ENCODE measurements at regions not wholly inside any gene's neighbourhood (a gene's known extent, or its start where the extent isn't known, plus 50 kb on each side); places are given as distances from the start of the nearest gene placed in this dataset.

- DNase-seq: no peak
These were observed 176.4 kb upstream of the ERCC4 start for GRCh38 chr16:13743571-13743970.

DNA sequence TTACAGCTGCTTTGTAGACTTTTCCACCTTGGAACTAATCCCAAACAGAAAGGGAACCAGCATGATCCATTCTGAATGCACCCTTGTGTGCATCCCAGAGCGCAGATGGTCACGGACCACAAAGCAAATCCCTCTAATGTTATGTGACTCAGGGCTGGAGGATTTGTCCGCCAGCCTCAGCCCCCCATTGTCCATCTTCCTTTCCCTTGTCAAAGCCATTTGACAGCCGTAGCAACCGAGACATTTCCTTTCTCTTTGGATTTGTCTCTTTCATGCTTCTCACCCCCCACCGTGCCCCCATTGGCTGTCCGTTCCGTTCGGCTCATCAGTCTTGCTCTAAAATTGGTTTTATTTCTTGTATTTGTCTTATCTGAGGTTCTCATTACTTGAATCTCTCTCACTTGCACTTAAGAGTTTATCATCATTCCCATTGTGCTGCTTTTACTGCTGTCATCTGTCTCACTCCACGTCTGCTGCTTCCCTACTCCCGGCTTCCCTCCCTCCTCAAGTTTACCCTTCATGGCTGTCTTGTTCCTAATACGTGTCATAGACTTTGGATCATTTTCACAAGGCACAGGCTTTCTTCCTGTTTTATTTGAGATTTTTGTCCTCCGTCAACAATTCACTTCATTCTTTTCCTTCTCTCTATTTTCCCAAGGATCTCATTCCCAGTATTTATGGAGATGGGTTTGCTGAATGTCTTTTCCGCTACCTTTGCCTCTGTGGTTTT, 163.4 kb upstream of the ERCC4 start:
- DNase-seq: no peak

- DNase-seq: no peak
These were observed 153.6 kb upstream of the ERCC4 start for GRCh38 chr16:13766334-13766733.

- no peak for DNase-seq
These were observed 152.7 kb upstream of the ERCC4 start for GRCh38 chr16:13767215-13767614.

- DNase-seq: no peak
These were observed 151.5 kb upstream of the ERCC4 start for GRCh38 chr16:13768471-13768870.

- DNase-seq: no peak
These were observed 149.5 kb upstream of the ERCC4 start for GRCh38 chr16:13770436-13770835.

DNA sequence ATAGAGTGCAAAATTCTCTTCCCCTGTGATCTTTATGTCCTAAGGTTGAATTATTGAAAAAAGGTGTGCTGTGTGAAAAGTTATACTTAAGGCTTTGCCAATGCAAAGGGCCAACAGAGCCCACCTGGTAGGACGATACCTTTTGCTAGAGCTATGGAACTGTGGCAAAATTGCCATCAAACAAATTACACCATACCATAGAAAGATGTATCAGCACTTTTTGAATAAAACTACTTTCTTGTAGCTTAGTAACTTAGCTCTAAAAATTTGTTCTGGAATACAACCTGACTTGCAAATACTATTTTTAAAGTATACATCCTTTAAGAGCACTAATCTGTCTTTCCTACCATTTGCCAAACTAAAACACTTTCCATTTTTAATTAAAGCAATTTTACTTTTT, 147.2 kb upstream of the ERCC4 start:
- DNase-seq: no peak

GRCh38 chr16:13779676-13780075, 140.3 kb upstream of the ERCC4 start:
- no peak for DNase-seq

DNA sequence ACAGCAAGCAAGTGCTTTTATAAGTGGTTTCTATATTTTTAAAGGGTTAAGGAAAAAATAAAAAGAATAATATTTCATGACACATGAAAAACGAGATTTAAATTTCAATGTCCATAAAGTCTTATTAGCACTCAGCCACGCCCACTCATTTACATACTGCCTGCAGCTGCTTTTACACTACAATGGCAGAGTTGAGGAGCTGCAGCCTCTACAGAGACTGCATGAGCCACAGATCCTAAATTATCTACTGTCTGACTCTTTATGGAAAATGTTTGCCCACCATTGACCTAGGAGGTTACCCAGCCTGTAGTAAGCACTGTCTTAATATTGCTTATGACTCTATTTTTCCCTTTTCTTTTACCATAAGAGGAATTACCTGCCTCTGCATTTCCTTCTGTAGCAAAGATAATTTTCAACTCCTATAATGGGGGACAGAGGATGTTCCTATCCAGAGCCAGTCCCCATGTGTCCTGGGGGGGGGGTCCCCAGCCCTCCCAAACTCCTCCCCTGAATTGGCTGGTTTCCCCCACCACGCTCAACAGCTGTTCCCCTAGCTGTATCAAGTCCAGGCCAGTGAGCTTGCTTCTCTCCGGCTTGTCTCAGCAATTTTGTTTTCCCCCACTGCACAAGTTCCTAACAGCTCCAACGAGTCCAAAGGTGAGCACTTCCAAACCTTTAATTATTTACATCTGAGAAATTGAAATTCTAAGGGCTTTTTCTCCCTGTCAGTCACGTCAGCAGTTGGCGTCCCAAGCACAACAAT, 139.4 kb upstream of the ERCC4 start:
- no peak for DNase-seq

- DNase-seq: no peak
These were observed 138.8 kb upstream of the ERCC4 start for GRCh38 chr16:13781169-13781564.

DNA sequence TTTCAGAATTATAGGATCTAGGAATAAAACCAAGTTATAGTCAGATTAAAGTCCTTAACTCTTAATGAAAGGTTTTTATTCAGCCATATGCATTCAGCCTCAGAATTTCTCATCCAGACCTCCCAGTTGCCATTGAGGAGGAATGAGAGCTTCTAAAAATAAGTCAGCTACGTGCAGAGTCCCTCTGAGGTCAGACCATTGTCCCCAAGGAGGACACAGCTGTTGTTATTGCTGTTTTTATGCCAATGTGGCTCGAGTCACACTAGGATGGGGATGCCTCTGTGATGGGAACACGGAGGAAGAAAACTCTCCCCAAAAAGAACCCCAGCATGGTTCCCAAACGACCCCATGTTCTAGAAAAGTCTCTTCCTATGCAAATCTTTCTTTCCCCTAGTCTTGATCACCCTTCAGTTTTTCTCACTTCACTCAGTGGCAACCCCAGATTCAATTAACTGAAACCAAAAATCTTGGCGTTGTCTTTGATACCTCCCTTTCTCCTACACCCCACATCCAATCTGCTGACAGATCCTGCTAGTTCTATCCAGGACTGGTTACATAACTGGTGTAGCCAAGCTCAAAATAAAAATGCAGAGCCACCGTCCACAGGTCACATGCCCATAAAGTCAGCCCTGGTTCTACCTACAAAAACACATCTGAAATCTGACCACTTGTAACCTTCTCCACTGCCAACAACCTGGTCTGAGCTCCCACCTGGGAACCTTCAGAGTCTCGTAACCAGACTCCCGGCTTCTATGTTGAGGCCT, 138.2 kb upstream of the ERCC4 start:
- DNase-seq: no peak

DNA sequence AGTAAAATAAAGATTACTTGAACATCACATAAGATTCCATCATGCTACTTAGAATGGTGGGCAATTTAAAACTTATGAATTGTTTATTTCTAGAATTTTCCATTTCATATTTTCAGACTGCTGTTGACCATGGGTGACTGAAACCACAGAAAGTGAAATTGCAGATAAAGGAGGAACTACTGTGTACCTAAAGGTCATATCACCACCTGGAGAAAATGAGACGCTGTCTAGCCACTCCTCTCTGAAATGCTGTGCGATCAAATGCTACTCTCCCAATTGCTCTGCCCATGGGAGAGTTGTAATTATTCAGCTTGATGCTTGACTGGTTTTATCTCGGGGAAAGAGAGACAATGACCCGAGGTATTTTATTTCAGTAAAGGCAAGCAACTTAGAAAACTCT, 128.9 kb upstream of the ERCC4 start:
- no peak for DNase-seq

DNA sequence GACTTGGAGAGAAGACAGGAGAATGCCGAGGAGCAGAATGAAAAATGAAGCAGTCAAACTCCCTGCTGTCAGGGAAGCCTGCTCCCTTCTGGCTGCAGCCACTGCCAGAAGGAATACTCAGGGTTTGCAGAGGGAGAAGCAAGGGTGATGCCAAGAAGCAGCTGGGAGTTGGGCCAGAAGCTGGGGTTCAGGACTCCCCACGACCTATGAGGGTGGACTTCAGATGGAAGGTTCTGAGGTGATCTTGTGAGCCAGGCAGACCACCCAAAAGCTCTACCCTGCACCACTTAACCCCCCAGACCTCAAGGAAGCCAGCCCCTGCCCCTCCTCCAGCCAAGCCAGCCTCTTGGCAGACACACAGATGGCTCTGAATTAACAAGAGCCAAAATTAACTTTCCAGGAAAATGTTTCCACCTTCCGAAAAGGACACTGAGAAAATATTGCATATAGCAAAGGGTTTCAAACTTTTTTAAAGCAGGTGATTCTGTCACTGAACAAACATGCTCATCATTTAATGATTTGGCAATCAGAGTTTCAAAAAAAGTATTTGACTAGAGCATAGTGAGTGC, 126.0 kb upstream of the ERCC4 start:
- no peak for DNase-seq

DNA sequence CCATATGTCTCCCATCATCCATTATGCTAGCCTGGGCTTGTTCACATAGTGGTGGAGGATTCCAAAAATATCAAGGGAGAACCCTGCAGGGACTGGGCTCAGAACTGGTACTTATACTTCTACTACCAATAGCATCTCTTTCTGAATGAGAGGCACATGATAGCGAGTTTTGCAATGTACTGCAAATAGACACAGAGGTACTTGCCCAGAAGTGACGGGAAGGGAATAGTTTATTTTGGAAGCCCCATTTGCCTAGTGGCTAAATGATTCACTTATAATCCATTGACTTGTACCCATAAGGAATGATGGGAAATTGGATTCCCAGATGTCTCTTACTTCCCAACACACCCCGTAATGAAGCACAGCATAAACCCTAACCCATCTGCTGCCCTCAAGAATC, 124.8 kb upstream of the ERCC4 start:
- DNase-seq: no peak

GRCh38 chr16:13797718-13798117, 122.2 kb upstream of the ERCC4 start:
- DNase-seq: no peak

DNA sequence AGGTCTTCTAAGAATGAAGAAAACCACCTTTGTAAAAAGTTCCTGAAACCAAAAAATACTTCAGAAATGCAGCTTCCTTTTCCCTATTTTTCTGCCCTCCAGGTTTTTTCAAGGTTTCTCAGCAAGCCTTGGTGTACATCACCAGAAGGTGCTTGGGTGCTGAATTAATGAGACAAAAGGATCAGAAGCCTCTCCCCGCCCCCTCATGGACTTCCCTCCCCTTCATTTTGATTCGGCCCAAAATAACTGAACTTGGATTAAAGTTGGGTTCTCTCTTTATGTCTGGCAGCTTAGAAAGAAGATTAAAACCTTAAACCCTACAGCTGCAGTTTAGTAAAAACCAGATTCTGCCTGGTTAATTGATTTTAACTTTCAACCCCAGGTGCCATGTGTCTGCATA, 121.7 kb upstream of the ERCC4 start:
- no peak for DNase-seq

DNA sequence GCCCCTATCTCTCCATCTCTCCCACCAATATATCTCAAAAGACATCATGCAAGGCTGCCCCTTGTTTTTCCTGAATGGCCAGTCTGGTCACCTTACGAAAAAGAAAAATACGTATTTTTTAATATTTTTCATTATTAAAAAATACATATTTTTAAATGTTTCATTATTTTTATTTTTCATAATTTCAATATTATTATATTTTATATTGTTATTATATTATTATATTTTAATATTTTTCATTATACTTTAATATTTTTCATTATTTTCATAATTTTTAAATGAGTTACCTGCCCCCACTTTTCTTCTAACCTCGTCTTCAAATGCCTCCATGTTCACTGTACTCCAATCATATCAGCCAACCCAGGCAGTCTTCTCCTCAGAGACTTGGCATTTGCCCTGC, 116.0 kb upstream of the ERCC4 start:
- no peak for DNase-seq

DNA sequence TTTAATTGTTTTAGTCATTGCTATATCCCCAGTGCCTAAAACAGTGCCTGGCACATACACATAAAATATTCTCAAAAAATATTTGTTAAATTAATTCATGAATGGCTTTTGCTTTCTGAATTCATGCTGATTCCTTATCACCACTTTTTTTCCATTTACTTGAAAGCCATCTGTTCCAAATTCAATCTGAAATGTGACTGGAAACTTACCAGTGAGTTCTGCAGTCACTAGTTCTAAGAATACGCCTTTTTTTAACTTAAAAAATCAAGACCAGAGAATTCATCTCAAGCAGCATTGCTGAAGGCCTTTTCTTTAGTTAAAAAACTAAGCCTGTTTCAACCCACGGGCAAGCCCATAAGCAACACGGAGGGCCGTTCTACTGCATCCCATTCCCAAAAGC, 114.0 kb upstream of the ERCC4 start:
- no peak for DNase-seq

DNA sequence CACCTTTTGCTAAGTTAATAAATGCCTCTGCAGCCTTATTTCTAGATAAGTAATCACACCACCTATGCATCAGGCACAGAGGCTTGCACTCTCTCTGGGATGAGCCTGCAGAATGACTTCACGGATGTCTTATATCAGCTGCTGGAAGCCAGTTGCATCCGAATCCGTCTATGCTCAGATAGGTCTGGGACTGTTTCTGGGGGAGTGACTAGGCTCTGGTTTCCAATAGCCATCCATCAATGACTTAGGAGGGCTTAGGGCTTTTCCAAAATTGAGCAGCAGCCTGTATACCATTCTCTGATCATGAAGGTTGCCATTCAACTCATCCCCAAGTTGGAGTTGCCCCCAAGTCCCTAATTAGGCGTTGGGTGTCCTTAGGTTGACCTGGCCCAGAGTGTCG, 113.3 kb upstream of the ERCC4 start:
- DNase-seq: no peak

DNA sequence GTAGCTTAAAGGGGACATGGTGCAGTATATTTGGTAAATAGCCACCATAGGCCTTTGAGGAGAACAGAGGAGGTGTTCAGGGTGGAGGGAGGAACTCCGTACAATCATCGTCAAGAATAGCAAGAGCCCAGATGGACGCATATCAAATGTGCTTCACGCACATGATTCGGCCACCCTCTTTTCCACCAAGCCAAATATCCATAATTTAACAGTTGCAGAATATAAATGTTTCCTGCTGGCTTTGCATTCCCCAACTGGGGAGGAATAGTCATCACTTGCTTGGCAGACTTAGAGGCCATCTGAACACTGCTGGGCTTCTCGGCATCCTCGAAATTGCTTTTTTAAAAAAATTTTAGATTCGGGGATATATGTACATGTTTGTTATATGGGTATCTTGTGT, 111.9 kb upstream of the ERCC4 start:
- DNase-seq: no peak

- no peak for DNase-seq
These were observed 110.2 kb upstream of the ERCC4 start for GRCh38 chr16:13809765-13810164.

DNA sequence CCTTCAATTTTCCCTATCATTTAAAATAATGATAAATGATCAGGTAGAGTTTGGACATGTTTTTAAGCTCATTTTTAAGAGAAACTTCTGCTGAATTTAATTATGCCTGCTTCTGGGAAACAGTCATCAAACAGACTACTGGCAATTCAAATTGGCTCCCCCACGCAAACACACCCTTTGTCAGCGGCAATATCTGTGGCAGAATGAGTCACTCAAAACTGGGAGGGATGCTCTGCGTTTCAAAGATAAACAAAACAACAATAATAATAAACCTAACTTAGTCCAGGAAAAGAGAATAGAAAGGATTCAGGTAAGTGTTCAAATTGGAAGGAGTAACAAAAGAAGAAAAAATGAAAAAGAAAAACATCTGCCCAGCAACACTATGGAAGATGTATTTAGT, 108.1 kb upstream of the ERCC4 start:
- no peak for DNase-seq

GRCh38 chr16:13816701-13817100, 103.3 kb upstream of the ERCC4 start:
- DNase-seq: no peak

DNA sequence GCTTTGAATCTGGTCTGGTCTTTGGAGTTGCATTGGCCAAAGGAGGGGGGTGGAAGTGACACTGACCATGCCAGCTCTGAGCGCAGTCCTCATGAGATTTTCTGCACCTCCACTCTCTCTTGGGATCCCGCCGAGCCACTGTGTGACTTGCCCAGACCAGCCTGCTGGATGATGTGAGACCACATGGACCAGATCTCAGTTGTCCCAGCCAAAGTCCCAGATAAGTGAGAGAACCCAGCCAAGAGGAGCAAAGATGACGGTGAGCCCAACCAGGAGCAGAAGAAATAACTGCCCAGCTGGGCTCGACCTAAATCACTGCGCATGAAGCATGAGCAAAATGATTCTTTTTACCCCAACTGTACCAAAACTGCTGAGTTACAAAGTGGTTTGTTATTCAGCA, 96.5 kb upstream of the ERCC4 start:
- DNase-seq: no peak

Data from NCI-H1436 treated with DMSO at 0.1 percent for 48 hours (cell line).